ENCODE measurements at regions not wholly inside any gene's neighbourhood (a gene's known extent, or its start where the extent isn't known, plus 50 kb on each side); places are given as distances from the start of the nearest gene placed in this dataset.

- no peak overlapping the region for H3K4me3 ChIP-seq (replicated peaks; ENCODE audit: insufficient read depth, low read length)
- TF ChIP-seq SPI1 (IDR thresholded peaks at IDR 0.05; ENCODE audit: borderline replicate concordance, low read depth) (no peak), CTCF (IDR thresholded peaks at IDR 0.05; ENCODE audit: insufficient read depth, low read length) (no peak)
- H3K27ac ChIP-seq (replicated peaks) = no peak overlapping the region
- H3K27me3 ChIP-seq (ENCODE audit: insufficient read depth, poor library complexity, severe bottlenecking) = no peaks in the 10 kb centered on the region
- DNase-seq (ENCODE audit: low read depth in 1 of 2, low spot score in 1 of 2) = no peak
These were observed 163.4 kb upstream of the FREM1 start for GRCh38 chr9:15073620-15074019.

GRCh38 chr9:15070716-15071115, 160.5 kb upstream of the FREM1 start:
- DNase-seq (ENCODE audit: low read depth in 1 of 2, low spot score in 1 of 2) = no peak
- Histone ChIP-seq H3K4me3 (replicated peaks; ENCODE audit: insufficient read depth, low read length) (no peak overlapping the region), H3K27me3 (ENCODE audit: insufficient read depth, poor library complexity, severe bottlenecking) (no peaks in the 10 kb centered on the region), H3K27ac (replicated peaks) (no peak overlapping the region)
- TF ChIP-seq CTCF (IDR thresholded peaks at IDR 0.05; ENCODE audit: insufficient read depth, low read length) (no peak), REST (IDR thresholded peaks at IDR 0.05; ENCODE audit: insufficient replicate concordance, low read depth) (no peak), POLR2AphosphoS5 (IDR thresholded peaks at IDR 0.05; ENCODE audit: low read depth) (no peak)

- DNase-seq (ENCODE audit: low read depth in 1 of 2, low spot score in 1 of 2) = no peak
- TF ChIP-seq CTCF (IDR thresholded peaks at IDR 0.05; ENCODE audit: insufficient read depth, low read length) (no peak), REST (IDR thresholded peaks at IDR 0.05; ENCODE audit: insufficient replicate concordance, low read depth) (no peak), SPI1 (IDR thresholded peaks at IDR 0.05; ENCODE audit: borderline replicate concordance, low read depth) (no peak), POLR2AphosphoS5 (IDR thresholded peaks at IDR 0.05; ENCODE audit: low read depth) (no peak), GABPA (IDR thresholded peaks at IDR 0.05; ENCODE audit: low read depth) (no peak)
- no peak overlapping the region for H3K4me3 ChIP-seq (replicated peaks; ENCODE audit: insufficient read depth, low read length)
- H3K27me3 ChIP-seq (ENCODE audit: insufficient read depth, poor library complexity, severe bottlenecking) = no peaks in the 10 kb centered on the region
- H3K27ac ChIP-seq (replicated peaks) = no peak overlapping the region
These were observed 158.9 kb upstream of the FREM1 start for GRCh38 chr9:15069106-15069505.

- Histone ChIP-seq H3K27me3 (ENCODE audit: insufficient read depth, poor library complexity, severe bottlenecking) (no peaks in the 10 kb centered on the region), H3K4me3 (replicated peaks; ENCODE audit: insufficient read depth, low read length) (no peak overlapping the region), H3K27ac (replicated peaks) (no peak overlapping the region)
- no peak for TF ChIP-seq CTCF (IDR thresholded peaks at IDR 0.05; ENCODE audit: insufficient read depth, low read length)
- TF ChIP-seq GABPA (IDR thresholded peaks at IDR 0.05; ENCODE audit: low read depth) = no peak
- no peak for TF ChIP-seq SPI1 (IDR thresholded peaks at IDR 0.05; ENCODE audit: borderline replicate concordance, low read depth)
- no peak for TF ChIP-seq POLR2AphosphoS5 (IDR thresholded peaks at IDR 0.05; ENCODE audit: low read depth)
- no peak for TF ChIP-seq REST (IDR thresholded peaks at IDR 0.05; ENCODE audit: insufficient replicate concordance, low read depth)
- DNase-seq (ENCODE audit: low read depth in 1 of 2, low spot score in 1 of 2) = no peak
These were observed 158.0 kb upstream of the FREM1 start for GRCh38 chr9:15068261-15068660.

All from HL-60 (cell line).